ENCODE measurements at regions not wholly inside any gene's neighbourhood (a gene's known extent, or its start where the extent isn't known, plus 50 kb on each side); places are given as distances from the start of the nearest gene placed in this dataset.

DNA sequence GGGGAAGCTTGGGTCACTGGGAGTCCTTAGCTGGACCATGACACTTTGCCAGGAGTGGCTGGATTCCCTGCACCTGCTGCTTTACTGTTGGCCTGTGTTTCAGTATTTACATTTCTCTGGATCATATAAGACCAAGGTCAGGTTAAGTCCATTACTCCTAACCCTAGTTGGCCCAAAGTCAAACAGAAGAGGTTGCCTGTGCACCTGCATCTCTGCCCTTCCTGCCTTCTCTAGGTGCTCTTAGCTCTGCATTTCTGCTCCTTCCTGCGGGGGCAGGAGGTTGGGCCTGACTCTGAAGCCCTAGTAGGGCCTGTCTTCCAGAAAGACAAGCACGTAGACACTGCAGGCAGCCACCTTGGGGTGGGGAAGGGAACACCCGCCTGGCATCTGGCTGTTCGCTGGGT, 124.3 kb downstream of the RPLP1 start:
- no peak for DNase-seq (ENCODE audit: low read depth in 1 of 2, low spot score in 1 of 2)
- H3K4me3 ChIP-seq = no peak overlapping the region
- CTCF ChIA-PET = interaction anchor here (0.6 to 3.5 kb wide), 47 partner anchors 9 to 1091 kb away, joined by 3 to 53 read pairs (median 4); partner anchors contain the start of gene TLE3
- H3K4me1 ChIP-seq = peaks cover 37% of the 10 kb centered on the region; the same call in 2 of the 3 replicates
- FAIRE-seq = no peak
- no peak for ATAC-seq
- WGBS (ENCODE audit: missing lambda C conversion rate) = 86% methylated on average over 4 of the region's 4 CpGs
- H3K4me2 ChIP-seq = no peak overlapping the region
- TF ChIP-seq NFE2L2 (conservative IDR thresholded peaks at IDR 0.05; ENCODE audit: low read length) (no peak), HOXB5 (CRISPR knock-in tag; IDR thresholded peaks at IDR 0.05) (no peak), CBX8 (IDR thresholded peaks at IDR 0.05) (no peak), CHD4 (IDR thresholded peaks at IDR 0.05; ENCODE audit: borderline replicate concordance) (no peak)
- H3K9me3 ChIP-seq = no peaks in the 10 kb centered on the region
- H3K27ac ChIP-seq = no peak overlapping the region
- POLR2A ChIA-PET = interaction anchor here (2.1 kb wide), 1 partner anchor 521 kb away, joined by 7 read pairs; the partner anchor contains the start of gene TLE3

DNA sequence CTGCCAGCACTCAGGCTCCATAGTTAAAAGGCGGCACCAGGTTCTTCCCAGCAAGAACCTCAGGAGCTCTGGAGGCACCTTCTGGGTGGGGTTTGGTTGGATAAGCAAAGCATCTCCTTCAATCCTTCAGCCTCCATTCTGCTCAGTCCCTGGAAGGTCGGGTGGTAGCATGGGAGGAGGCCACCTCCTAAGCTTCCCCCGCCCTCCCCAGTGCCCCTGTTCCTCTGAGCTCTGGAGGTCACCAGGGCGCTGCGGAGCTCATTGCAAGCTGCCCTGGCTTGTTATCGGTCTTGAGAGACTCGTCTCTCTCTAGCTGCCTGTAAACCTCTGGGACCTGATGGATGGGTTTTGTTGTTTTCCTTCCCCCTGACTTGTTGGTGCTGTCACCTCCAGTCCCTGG, 124.8 kb downstream of the RPLP1 start:
- POLR2A ChIA-PET = no interaction called here
- peaks cover 37% of the 10 kb centered on the region; the same call in 2 of the 3 replicates for H3K4me1 ChIP-seq
- FAIRE-seq = no peak

DNA sequence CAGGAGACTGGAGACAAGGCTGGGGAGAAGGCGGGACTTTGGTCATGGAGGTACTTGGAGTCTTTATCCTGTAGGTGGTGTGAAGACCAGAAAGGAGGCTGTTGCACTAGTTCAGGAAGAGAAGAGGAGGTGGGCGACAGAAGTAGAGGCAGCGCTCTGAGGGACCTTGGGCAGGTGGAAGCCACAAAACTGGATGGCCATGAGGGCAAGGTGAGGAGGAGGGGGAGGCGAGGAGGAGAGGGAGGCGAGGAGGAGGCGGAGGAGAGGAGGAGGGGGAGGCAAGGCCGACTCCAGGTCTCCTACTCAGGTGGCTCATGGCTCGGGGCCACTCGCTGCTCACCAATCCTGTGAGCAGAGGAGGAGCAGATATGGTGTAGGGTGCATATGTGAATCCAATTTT, 125.6 kb downstream of the RPLP1 start:
- Histone ChIP-seq H3K9me3 (no peaks in the 10 kb centered on the region), H3K27ac (no peak overlapping the region), H3K4me2 (no peak overlapping the region), H3K4me3 (no peak overlapping the region), H3K4me1 (peaks cover 37% of the 10 kb centered on the region; the same call in 2 of the 3 replicates)
- ATAC-seq (0 out of 6 replicates have a peak, but pooled peaks of 1 of the 2 experiments have one; percentile 8), DNase-seq (ENCODE audit: low read depth in 1 of 2, low spot score in 1 of 2) (no peak), FAIRE-seq (no peak)
- 87% methylated on average over 9 of the region's 9 CpGs for WGBS (ENCODE audit: missing lambda C conversion rate)
- TF ChIP-seq HOXB5 (CRISPR knock-in tag; IDR thresholded peaks at IDR 0.05) = no peak
- no peak for TF ChIP-seq HOXB13 (CRISPR knock-in tag; IDR thresholded peaks at IDR 0.05; ENCODE audit: low read depth)
- POLR2A ChIA-PET = interaction anchor here (0.9 kb wide), 1 partner anchor 13 kb away, joined by 3 read pairs; no protein-coding TSS in a partner anchor
- CTCF ChIA-PET = interaction anchor here (3.4 kb wide), 1 partner anchor 14 kb away, joined by 53 read pairs; no protein-coding TSS in a partner anchor

More for the DNA sequence above, 124.8 kb downstream of the RPLP1 start:
- no peak overlapping the region for H3K4me2 ChIP-seq
- 86% methylated on average over 7 of the region's 7 CpGs for WGBS (ENCODE audit: missing lambda C conversion rate)
- DNase-seq (ENCODE audit: low read depth in 1 of 2, low spot score in 1 of 2) (no peak), ATAC-seq (no peak)
- no peaks in the 10 kb centered on the region for H3K9me3 ChIP-seq
- H3K27ac ChIP-seq = no peak overlapping the region
- H3K4me3 ChIP-seq = no peak overlapping the region
- TF ChIP-seq MAFK (IDR thresholded peaks at IDR 0.05; ENCODE audit: partially characterized antibody) = no peak
- TF ChIP-seq HOXB13 (CRISPR knock-in tag; IDR thresholded peaks at IDR 0.05; ENCODE audit: low read depth) = no peak
- TF ChIP-seq, protein P1, sequence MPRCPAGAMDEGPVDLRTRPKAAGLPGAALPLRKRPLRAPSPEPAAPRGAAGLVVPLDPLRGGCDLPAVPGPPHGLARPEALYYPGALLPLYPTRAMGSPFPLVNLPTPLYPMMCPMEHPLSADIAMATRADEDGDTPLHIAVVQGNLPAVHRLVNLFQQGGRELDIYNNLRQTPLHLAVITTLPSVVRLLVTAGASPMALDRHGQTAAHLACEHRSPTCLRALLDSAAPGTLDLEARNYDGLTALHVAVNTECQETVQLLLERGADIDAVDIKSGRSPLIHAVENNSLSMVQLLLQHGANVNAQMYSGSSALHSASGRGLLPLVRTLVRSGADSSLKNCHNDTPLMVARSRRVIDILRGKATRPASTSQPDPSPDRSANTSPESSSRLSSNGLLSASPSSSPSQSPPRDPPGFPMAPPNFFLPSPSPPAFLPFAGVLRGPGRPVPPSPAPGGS (IDR thresholded peaks at IDR 0.05) = no peak
- TF ChIP-seq ZNF302 (CRISPR knock-in tag; IDR thresholded peaks at IDR 0.05) = no peak
- TF ChIP-seq GATA3 (IDR thresholded peaks at IDR 0.05; ENCODE audit: borderline replicate concordance) = no peak
- TF ChIP-seq POLR2A (IDR thresholded peaks at IDR 0.05; ENCODE audit: low read length) = no peak
- TF ChIP-seq CBX2 (IDR thresholded peaks at IDR 0.05; ENCODE audit: borderline replicate concordance, low read depth) = no peak
- no peak for TF ChIP-seq POLR2AphosphoS2 (conservative IDR thresholded peaks at IDR 0.05; ENCODE audit: low read length)
- no peak for TF ChIP-seq MYC (IDR thresholded peaks at IDR 0.05; ENCODE audit: borderline replicate concordance, low read length)
- TF ChIP-seq HOXB5 (CRISPR knock-in tag; IDR thresholded peaks at IDR 0.05) = no peak
- TF ChIP-seq FOSL2 (IDR thresholded peaks at IDR 0.05) = no peak
- no peak for TF ChIP-seq FOSL2 (CRISPR knock-in tag; IDR thresholded peaks at IDR 0.05)
- TF ChIP-seq BHLHE40 (IDR thresholded peaks at IDR 0.05; ENCODE audit: low read depth, low read length) = no peak
- TF ChIP-seq, protein P2, sequence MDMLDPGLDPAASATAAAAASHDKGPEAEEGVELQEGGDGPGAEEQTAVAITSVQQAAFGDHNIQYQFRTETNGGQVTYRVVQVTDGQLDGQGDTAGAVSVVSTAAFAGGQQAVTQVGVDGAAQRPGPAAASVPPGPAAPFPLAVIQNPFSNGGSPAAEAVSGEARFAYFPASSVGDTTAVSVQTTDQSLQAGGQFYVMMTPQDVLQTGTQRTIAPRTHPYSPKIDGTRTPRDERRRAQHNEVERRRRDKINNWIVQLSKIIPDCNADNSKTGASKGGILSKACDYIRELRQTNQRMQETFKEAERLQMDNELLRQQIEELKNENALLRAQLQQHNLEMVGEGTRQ (IDR thresholded peaks at IDR 0.05) = no peak
- TF ChIP-seq JUNB (IDR thresholded peaks at IDR 0.05) = no peak
- TF ChIP-seq CHD4 (IDR thresholded peaks at IDR 0.05; ENCODE audit: borderline replicate concordance) = no peak
- no peak for TF ChIP-seq EHMT2 (IDR thresholded peaks at IDR 0.05; ENCODE audit: low read depth)
- TF ChIP-seq, protein P3, sequence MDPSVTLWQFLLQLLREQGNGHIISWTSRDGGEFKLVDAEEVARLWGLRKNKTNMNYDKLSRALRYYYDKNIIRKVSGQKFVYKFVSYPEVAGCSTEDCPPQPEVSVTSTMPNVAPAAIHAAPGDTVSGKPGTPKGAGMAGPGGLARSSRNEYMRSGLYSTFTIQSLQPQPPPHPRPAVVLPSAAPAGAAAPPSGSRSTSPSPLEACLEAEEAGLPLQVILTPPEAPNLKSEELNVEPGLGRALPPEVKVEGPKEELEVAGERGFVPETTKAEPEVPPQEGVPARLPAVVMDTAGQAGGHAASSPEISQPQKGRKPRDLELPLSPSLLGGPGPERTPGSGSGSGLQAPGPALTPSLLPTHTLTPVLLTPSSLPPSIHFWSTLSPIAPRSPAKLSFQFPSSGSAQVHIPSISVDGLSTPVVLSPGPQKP (IDR thresholded peaks at IDR 0.05; ENCODE audit: low read depth, low read length) = no peak
- TF ChIP-seq HOXA7 (CRISPR knock-in tag; IDR thresholded peaks at IDR 0.05) = no peak
- no peak for TF ChIP-seq CBX8 (IDR thresholded peaks at IDR 0.05)
- CTCF ChIA-PET = interaction anchor here (0.7 to 3.5 kb wide), 25 partner anchors 8 to 1008 kb away, joined by 3 to 53 read pairs (median 4); partner anchors contain the start of gene TLE3
